ENCODE measurements at regions not wholly inside any gene's neighbourhood (a gene's known extent, or its start where the extent isn't known, plus 50 kb on each side); places are given as distances from the start of the nearest gene placed in this dataset.

DNA sequence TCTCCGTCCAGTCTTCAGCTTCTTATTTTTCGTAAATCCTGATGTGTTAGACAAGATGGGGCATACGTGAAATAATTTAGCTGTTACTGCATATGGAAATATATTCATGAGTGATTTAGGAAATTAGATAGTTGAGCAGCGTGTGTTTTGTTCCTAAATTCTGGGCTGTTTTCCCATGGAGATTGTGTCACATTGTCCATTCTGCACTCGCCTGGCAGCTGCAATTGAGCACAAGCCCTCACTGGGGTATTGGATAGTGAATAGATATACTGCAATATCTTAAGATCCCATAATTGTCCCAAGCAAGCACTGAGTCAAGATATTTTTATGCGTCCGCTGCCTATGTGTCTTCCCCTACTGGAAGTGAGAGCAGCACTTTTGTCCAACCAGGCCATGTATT lies 1027.1 kb upstream of the WWC1 start:
- TF ChIP-seq, protein P1, sequence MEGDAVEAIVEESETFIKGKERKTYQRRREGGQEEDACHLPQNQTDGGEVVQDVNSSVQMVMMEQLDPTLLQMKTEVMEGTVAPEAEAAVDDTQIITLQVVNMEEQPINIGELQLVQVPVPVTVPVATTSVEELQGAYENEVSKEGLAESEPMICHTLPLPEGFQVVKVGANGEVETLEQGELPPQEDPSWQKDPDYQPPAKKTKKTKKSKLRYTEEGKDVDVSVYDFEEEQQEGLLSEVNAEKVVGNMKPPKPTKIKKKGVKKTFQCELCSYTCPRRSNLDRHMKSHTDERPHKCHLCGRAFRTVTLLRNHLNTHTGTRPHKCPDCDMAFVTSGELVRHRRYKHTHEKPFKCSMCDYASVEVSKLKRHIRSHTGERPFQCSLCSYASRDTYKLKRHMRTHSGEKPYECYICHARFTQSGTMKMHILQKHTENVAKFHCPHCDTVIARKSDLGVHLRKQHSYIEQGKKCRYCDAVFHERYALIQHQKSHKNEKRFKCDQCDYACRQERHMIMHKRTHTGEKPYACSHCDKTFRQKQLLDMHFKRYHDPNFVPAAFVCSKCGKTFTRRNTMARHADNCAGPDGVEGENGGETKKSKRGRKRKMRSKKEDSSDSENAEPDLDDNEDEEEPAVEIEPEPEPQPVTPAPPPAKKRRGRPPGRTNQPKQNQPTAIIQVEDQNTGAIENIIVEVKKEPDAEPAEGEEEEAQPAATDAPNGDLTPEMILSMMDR (IDR thresholded peaks at IDR 0.05), result no peak
- TF ChIP-seq POLR2A (IDR thresholded peaks at IDR 0.05), result no peak
- Histone ChIP-seq H3K27ac (no peak overlapping the region), H3K36me3 (no peaks in the 10 kb centered on the region), H3K27me3 (no peaks in the 10 kb centered on the region), H3K4me1 (no peaks in the 10 kb centered on the region), H3K9me3 (no peaks in the 10 kb centered on the region), H3K4me3 (replicated peaks in 1 of 3) (no peak overlapping the region)
- 93 to 96% methylated on average over 7 of the region's 7 CpGs for WGBS, 2 donors
- DNase-seq, result no peak
- intact Hi-C loops (cut with DNase I), result no loop called here

DNA sequence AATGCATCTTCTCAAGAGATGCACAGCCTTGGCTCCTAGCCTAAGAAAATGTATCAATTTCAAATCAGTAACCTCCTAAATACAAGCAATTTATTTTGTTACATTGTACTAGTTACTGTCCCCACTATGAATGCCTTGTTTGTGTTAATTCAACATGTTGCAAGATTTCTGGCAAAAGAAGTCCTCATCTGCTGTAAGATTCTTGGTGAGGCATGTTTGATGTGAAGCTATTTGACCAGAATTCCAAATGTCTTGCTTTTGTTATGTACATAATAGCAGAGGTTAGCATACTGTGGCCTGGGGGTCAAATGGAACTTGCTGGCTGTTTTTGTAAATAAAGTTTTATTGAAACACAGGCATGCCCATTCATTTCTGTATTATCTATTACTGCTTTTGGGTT lies 1023.1 kb upstream of the WWC1 start:
- H3K9me3 ChIP-seq, result no peaks in the 10 kb centered on the region
- H3K4me1 ChIP-seq, result no peaks in the 10 kb centered on the region
- intact Hi-C loops (cut with DNase I), result no loop called here
- no peak overlapping the region for H3K27ac ChIP-seq
- H3K4me3 ChIP-seq (replicated peaks in 1 of 3), result no peak overlapping the region
- TF ChIP-seq, protein P1 (IDR thresholded peaks at IDR 0.05), result no peak
- no peak for TF ChIP-seq POLR2A (IDR thresholded peaks at IDR 0.05)
- DNase-seq, result no peak
- H3K27me3 ChIP-seq, result no peaks in the 10 kb centered on the region
- no peaks in the 10 kb centered on the region for H3K36me3 ChIP-seq

DNA sequence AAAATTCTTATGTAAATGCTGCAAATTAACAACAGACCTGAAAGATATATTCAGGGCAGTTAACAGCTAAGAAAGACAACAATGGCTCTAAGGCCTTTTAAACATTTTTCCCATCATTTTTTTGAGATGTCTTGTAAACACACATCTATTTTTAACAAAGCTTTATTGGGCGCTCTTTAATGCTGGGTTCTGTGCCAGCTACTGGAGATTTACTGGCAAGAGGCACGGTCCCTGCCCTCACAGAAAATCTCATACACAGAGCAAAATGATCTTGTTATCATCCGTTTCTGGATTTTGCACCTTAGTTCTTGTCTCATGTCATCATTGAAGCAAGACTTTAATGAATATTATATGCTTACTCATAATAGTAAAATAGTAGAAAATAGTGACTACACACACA lies 1022.3 kb upstream of the WWC1 start:
- Histone ChIP-seq H3K27me3 (no peaks in the 10 kb centered on the region), H3K27ac (no peak overlapping the region), H3K36me3 (no peaks in the 10 kb centered on the region), H3K4me1 (no peaks in the 10 kb centered on the region), H3K9me3 (no peaks in the 10 kb centered on the region), H3K4me3 (replicated peaks in 1 of 3) (no peak overlapping the region)
- intact Hi-C loops (cut with DNase I), result no loop called here
- TF ChIP-seq, protein P1 (IDR thresholded peaks at IDR 0.05), result no peak
- WGBS, 2 donors, result 56 to 70% methylated on average over 3 of the region's 3 CpGs
- DNase-seq, result no peak

DNA sequence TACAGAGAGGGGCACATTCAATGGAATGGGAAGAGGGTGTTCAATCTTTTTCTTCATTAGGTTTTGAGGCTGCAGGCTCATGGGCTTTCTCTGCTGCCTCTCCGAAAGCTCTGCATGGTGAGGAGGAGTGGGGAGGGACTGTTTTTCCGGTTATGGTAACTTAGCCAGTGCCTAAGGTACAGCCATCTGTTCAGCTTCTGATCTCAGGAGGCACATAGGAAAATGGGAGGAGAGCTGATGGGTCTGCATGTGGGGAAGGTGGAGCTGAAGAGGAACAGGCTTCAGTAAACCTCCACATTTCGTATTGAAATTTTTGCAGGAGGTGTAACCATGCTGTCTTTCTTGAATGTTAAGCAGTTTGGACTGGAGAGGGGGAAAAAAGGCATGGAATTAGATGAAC lies 1020.4 kb upstream of the WWC1 start:
- Histone ChIP-seq H3K27ac (no peak overlapping the region), H3K9me3 (no peaks in the 10 kb centered on the region), H3K27me3 (no peaks in the 10 kb centered on the region), H3K36me3 (no peaks in the 10 kb centered on the region), H3K4me3 (replicated peaks in 1 of 3) (no peak overlapping the region), H3K4me1 (no peaks in the 10 kb centered on the region)
- no peak for DNase-seq
- 85 to 86% methylated on average over 3 of the region's 3 CpGs for WGBS, 2 donors
- TF ChIP-seq POLR2A (IDR thresholded peaks at IDR 0.05), result no peak
- TF ChIP-seq, protein P1 (IDR thresholded peaks at IDR 0.05), result no peak
- intact Hi-C loops (cut with DNase I), result no loop called here

DNA sequence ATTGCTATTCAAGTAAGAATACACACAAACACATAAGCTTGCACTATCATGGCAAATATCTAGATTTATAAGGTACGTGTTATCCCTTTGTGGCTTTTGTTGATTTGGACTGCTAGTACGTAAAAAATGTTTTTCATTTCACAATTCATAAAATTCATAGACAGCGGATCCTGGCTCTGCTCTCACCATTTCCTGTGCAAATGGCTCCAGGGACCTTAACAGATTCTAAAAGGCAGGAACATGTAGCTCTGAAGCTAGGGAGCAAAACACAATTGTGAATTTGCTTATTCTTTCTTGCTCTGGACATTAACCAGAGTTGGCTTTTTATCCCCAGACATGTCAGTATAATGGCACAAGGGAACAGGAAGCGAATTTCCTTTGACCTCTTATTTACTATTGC lies 1019.9 kb upstream of the WWC1 start:
- TF ChIP-seq, protein P1 (IDR thresholded peaks at IDR 0.05), result no peak
- TF ChIP-seq POLR2A (IDR thresholded peaks at IDR 0.05), result no peak
- Histone ChIP-seq H3K9me3 (no peaks in the 10 kb centered on the region), H3K27me3 (no peaks in the 10 kb centered on the region), H3K27ac (no peak overlapping the region), H3K4me3 (replicated peaks in 1 of 3) (no peak overlapping the region), H3K4me1 (no peaks in the 10 kb centered on the region), H3K36me3 (no peaks in the 10 kb centered on the region)
- DNase-seq, result no peak
- intact Hi-C loops (cut with DNase I), result no loop called here
- 77 to 88% methylated on average over 4 of the region's 4 CpGs for WGBS, 2 donors

All from thyroid gland (tissue), 4 donors.